GM12878 (cell line): ENCODE measurements at regions not wholly inside any gene's neighbourhood (a gene's known extent, or its start where the extent isn't known, plus 50 kb on each side); places are given as distances from the start of the nearest gene placed in this dataset.

ENCODE experiments used
- CREM ChIP-seq: IDR thresholded peaks from 2 replicates; pipeline ENCODE4 v1.6.1; 2014; ENCODE audit warnings: antibody characterized with exemption, low read depth
- EZH2 ChIP-seq: IDR thresholded peaks from 2 replicates; pipeline ENCODE4 v1.6.1; 2012; ENCODE audit warnings: low read depth, mild to moderate bottlenecking, control low read depth, inconsistent platforms, low read length, borderline replicate concordance; ENCODE audit not compliant: control insufficient read depth
- MEF2A ChIP-seq: IDR thresholded peaks from 2 replicates; pipeline ENCODE4 v1.6.1; 2011; ENCODE audit warnings: low read depth, mild to moderate bottlenecking, low read length, moderate library complexity; ENCODE audit not compliant: insufficient read depth
- RFX5 ChIP-seq: IDR thresholded peaks from 2 replicates; pipeline ENCODE4 v1.6.1; 2011; ENCODE audit warnings: low read depth, low read length, improper control_type of control experiment
- SREBF2 ChIP-seq: IDR thresholded peaks from 2 replicates; pipeline ENCODE4 v1.6.1; 2012; ENCODE audit warnings: mild to moderate bottlenecking, low read length
- TF ChIP-seq, protein P1 (sequence below): IDR thresholded peaks from 2 replicates; pipeline ENCODE4 v1.6.1; 2011; ENCODE audit warnings: low read depth, mild to moderate bottlenecking, low read length, moderate library complexity, borderline replicate concordance; ENCODE audit errors: extremely low read depth
- TF ChIP-seq, protein P2 (sequence below): IDR thresholded peaks from 2 replicates; pipeline ENCODE4 v1.6.1; 2011; ENCODE audit warnings: low read depth, low read length, improper control_type of control experiment, borderline replicate concordance

DNA sequence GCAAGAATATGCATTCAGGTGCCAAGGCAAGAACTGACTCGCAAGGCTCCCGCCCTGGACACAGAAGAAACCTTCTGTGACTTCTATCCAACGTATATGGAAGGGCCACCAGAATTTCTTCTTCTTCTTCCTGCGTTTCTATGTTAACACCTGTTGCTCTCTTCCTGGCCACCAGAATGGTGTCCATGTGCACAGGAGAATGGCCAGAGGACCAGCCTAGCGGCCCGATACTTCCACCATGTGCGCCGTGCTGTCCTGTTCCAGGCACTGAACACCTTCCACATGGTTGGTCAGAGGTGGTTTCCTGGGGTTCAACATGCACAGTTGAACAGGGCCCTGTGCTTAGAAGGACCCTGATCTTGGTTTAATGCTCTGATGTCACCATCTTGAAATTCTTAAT is 455.8 kb downstream of the BCL11B start:
- TF ChIP-seq EZH2, result no peak
- TF ChIP-seq, protein P1, sequence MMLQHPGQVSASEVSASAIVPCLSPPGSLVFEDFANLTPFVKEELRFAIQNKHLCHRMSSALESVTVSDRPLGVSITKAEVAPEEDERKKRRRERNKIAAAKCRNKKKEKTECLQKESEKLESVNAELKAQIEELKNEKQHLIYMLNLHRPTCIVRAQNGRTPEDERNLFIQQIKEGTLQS, result no peak
- no peak for TF ChIP-seq CREM
- TF ChIP-seq, protein P2, sequence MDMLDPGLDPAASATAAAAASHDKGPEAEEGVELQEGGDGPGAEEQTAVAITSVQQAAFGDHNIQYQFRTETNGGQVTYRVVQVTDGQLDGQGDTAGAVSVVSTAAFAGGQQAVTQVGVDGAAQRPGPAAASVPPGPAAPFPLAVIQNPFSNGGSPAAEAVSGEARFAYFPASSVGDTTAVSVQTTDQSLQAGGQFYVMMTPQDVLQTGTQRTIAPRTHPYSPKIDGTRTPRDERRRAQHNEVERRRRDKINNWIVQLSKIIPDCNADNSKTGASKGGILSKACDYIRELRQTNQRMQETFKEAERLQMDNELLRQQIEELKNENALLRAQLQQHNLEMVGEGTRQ, result no peak
- TF ChIP-seq MEF2A, result no peak
- no peak for TF ChIP-seq RFX5
- TF ChIP-seq SREBF2, result no peak
